Tibial nerve (tissue), 4 donors: ENCODE measurements at regions not wholly inside any gene's neighbourhood (a gene's known extent, or its start where the extent isn't known, plus 50 kb on each side); places are given as distances from the start of the nearest gene placed in this dataset.

ENCODE experiments used
- EP300 ChIP-seq, 2 donors: sonication (generic); formaldehyde crosslinking; IDR thresholded peaks; one replicate each; pipeline ENCODE4 v1.6.1; 2017; ENCODE audit warnings: antibody characterized with exemption in 2 of 2, mild to moderate bottlenecking in 1 of 2
- POLR2A ChIP-seq, 2 donors: fragments of 450-650 bp; IDR thresholded peaks; one replicate each; pipeline ENCODE4 v1.6.1; 2017; ENCODE audit warnings: antibody characterized with exemption in 2 of 2, mild to moderate bottlenecking in 2 of 2, moderate library complexity in 2 of 2
- TF ChIP-seq, protein P1 (sequence below), 5 experiments: fragments of 200-600 bp in 3 of 5; fragments of 450-650 bp in 2 of 5; sonication (generic) in 3 of 5; IDR thresholded peaks; one replicate each; pipeline ENCODE4 v1.5.1; 2016 to 2019; ENCODE audit warnings: antibody characterized with exemption in 5 of 5, mild to moderate bottlenecking in 3 of 5, moderate library complexity in 2 of 5

DNA sequence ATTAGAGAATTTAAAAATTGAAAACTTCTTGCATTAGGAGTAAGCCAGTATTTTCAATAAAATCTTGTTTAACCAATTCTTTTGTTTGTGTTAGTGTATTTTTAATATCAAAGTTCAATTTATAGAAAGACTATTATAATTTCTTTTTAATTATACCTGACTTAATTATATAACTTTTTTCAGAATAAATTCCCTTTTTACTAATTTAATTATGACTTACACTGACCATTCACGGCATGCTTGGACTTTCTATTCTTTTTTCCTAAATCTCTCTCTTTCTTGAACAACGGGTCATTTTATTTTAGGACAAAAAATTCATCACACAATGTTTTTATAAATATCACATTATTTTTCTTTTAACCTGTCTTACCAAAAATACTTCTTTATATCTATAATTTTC lies 555.3 kb upstream of the PTGER4 start:
- TF ChIP-seq, protein P1, sequence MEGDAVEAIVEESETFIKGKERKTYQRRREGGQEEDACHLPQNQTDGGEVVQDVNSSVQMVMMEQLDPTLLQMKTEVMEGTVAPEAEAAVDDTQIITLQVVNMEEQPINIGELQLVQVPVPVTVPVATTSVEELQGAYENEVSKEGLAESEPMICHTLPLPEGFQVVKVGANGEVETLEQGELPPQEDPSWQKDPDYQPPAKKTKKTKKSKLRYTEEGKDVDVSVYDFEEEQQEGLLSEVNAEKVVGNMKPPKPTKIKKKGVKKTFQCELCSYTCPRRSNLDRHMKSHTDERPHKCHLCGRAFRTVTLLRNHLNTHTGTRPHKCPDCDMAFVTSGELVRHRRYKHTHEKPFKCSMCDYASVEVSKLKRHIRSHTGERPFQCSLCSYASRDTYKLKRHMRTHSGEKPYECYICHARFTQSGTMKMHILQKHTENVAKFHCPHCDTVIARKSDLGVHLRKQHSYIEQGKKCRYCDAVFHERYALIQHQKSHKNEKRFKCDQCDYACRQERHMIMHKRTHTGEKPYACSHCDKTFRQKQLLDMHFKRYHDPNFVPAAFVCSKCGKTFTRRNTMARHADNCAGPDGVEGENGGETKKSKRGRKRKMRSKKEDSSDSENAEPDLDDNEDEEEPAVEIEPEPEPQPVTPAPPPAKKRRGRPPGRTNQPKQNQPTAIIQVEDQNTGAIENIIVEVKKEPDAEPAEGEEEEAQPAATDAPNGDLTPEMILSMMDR (IDR thresholded peaks at IDR 0.05), result no peak
- TF ChIP-seq EP300 (IDR thresholded peaks at IDR 0.05) (no peak), POLR2A (IDR thresholded peaks at IDR 0.05) (no peak)
